ENCODE measurements at regions not wholly inside any gene's neighbourhood (a gene's known extent, or its start where the extent isn't known, plus 50 kb on each side); places are given as distances from the start of the nearest gene placed in this dataset.

- TF ChIP-seq SIN3A (IDR thresholded peaks at IDR 0.05; ENCODE audit: borderline replicate concordance, insufficient read depth, low read length): no peak
- no peak for TF ChIP-seq FOXP2 (optimal IDR thresholded peaks at IDR 0.05; ENCODE audit: borderline replicate concordance, extremely low read depth, extremely low read length, insufficient read depth)
- no peak for TF ChIP-seq REST (IDR thresholded peaks at IDR 0.05; ENCODE audit: insufficient read depth in 1 of 2, low read depth in 2 of 2, low read length in 2 of 2)
Measured at GRCh38 chr2:608297-608696, 68.9 kb downstream of the TMEM18 start.

- TF ChIP-seq TAF1 (IDR thresholded peaks at IDR 0.05; ENCODE audit: borderline replicate concordance, insufficient read depth, low read length) (no peak), FOXP2 (optimal IDR thresholded peaks at IDR 0.05; ENCODE audit: borderline replicate concordance, extremely low read depth, extremely low read length, insufficient read depth) (no peak), POLR2AphosphoS5 (IDR thresholded peaks at IDR 0.05; ENCODE audit: low read depth, low read length) (no peak)
Measured at GRCh38 chr2:607709-608108, 69.5 kb downstream of the TMEM18 start.

GRCh38 chr2:607172-607571 is 70.0 kb downstream of the TMEM18 start:
- no peak for TF ChIP-seq FOXP2 (optimal IDR thresholded peaks at IDR 0.05; ENCODE audit: borderline replicate concordance, extremely low read depth, extremely low read length, insufficient read depth)
- no peak for TF ChIP-seq TAF1 (IDR thresholded peaks at IDR 0.05; ENCODE audit: borderline replicate concordance, insufficient read depth, low read length)

- no peak for TF ChIP-seq POLR2AphosphoS5 (IDR thresholded peaks at IDR 0.05; ENCODE audit: low read depth, low read length)
- TF ChIP-seq FOXP2 (optimal IDR thresholded peaks at IDR 0.05; ENCODE audit: borderline replicate concordance, extremely low read depth, extremely low read length, insufficient read depth): no peak
- no peak for TF ChIP-seq REST (IDR thresholded peaks at IDR 0.05; ENCODE audit: insufficient read depth in 1 of 2, low read depth in 2 of 2, low read length in 2 of 2)
- no peak for TF ChIP-seq SIN3A (IDR thresholded peaks at IDR 0.05; ENCODE audit: borderline replicate concordance, insufficient read depth, low read length)
Measured at GRCh38 chr2:605674-606608, 71.3 kb downstream of the TMEM18 start.

- no peak for TF ChIP-seq POLR2AphosphoS5 (IDR thresholded peaks at IDR 0.05; ENCODE audit: low read depth, low read length)
- TF ChIP-seq TAF1 (IDR thresholded peaks at IDR 0.05; ENCODE audit: borderline replicate concordance, insufficient read depth, low read length): no peak
- no peak for TF ChIP-seq FOXP2 (optimal IDR thresholded peaks at IDR 0.05; ENCODE audit: borderline replicate concordance, extremely low read depth, extremely low read length, insufficient read depth)
- TF ChIP-seq SIN3A (IDR thresholded peaks at IDR 0.05; ENCODE audit: borderline replicate concordance, insufficient read depth, low read length): no peak
- no peak for TF ChIP-seq REST (IDR thresholded peaks at IDR 0.05; ENCODE audit: insufficient read depth in 1 of 2, low read depth in 2 of 2, low read length in 2 of 2)
Measured at GRCh38 chr2:604854-605524, 72.2 kb downstream of the TMEM18 start.

- TF ChIP-seq POLR2AphosphoS5 (IDR thresholded peaks at IDR 0.05; ENCODE audit: low read depth, low read length) (no peak), FOXP2 (optimal IDR thresholded peaks at IDR 0.05; ENCODE audit: borderline replicate concordance, extremely low read depth, extremely low read length, insufficient read depth) (no peak), REST (IDR thresholded peaks at IDR 0.05; ENCODE audit: insufficient read depth in 1 of 2, low read depth in 2 of 2, low read length in 2 of 2) (no peak), TAF1 (IDR thresholded peaks at IDR 0.05; ENCODE audit: borderline replicate concordance, insufficient read depth, low read length) (no peak), SIN3A (IDR thresholded peaks at IDR 0.05; ENCODE audit: borderline replicate concordance, insufficient read depth, low read length) (no peak)
Measured at GRCh38 chr2:604385-604784, 72.8 kb downstream of the TMEM18 start.

All from PFSK-1 (cell line).